ENCODE measurements at regions not wholly inside any gene's neighbourhood (a gene's known extent, or its start where the extent isn't known, plus 50 kb on each side); places are given as distances from the start of the nearest gene placed in this dataset.

GRCh38 chr18:68560128-68560527 lies 154.8 kb downstream of the TMX3 start:
- DNase-seq (ENCODE audit: low read depth in 1 of 2, low spot score in 1 of 2) = no peak
- in situ Hi-C loops (cut with HindIII; ENCODE audit: low pct_unique_long_range_greater_than_20kb, low sequenced_read_pairs) = no loop called here
- no peak for TF ChIP-seq JUND (IDR thresholded peaks at IDR 0.05; ENCODE audit: low read depth)

DNA sequence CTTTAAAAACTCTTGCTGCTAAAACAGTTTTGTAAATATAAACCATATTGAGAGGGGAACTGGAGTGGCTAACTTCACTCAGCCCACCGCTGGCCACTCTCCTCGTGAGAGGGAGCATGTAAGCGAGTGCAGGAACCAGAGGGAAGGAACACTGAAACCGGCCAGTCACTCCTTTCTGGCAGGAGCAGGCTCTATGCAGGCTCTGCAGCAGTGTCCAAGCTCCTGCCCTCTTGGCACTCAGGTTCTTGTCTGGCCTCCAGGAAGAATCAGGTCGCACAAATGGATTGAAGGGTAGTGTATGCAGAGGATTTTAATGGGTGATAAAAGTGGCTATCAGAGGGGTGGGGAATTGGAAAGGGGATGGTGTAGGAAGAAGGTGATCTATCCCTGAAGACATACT lies 157.7 kb downstream of the TMX3 start:
- DNase-seq (ENCODE audit: low read depth in 1 of 2, low spot score in 1 of 2) = no peak
- TF ChIP-seq JUND (IDR thresholded peaks at IDR 0.05; ENCODE audit: low read depth) = no peak
- in situ Hi-C loops (cut with HindIII; ENCODE audit: low pct_unique_long_range_greater_than_20kb, low sequenced_read_pairs) = no loop called here

GRCh38 chr18:68555879-68556301 lies 159.0 kb downstream of the TMX3 start:
- in situ Hi-C loops (cut with HindIII; ENCODE audit: low pct_unique_long_range_greater_than_20kb, low sequenced_read_pairs) = no loop called here
- no peak for TF ChIP-seq JUND (IDR thresholded peaks at IDR 0.05; ENCODE audit: low read depth)
- no peak for DNase-seq (ENCODE audit: low read depth in 1 of 2, low spot score in 1 of 2)

- DNase-seq (ENCODE audit: low read depth in 1 of 2, low spot score in 1 of 2) = no peak
- no peak for TF ChIP-seq JUND (IDR thresholded peaks at IDR 0.05; ENCODE audit: low read depth)
- in situ Hi-C loops (cut with HindIII; ENCODE audit: low pct_unique_long_range_greater_than_20kb, low sequenced_read_pairs) = no loop called here
These were observed 165.7 kb downstream of the TMX3 start for GRCh38 chr18:68548904-68549870.

DNA sequence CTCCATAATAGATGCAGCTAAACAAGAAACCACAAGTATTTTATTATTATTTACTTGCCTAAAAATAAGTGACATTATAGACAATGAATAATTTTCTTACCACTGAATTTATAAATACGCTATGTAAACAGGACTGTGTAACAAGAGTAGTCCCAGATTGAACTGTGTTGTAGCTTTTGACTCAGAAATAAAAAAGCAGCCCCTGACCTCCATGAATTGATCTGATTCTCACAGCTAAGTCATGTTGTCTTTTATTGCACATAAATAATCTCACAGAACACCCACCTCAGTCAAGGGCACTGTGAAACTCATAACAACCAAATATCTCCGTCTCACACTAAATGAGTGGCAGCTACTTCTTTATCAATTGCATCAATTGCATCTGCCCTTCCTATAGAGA lies 171.6 kb downstream of the TMX3 start:
- TF ChIP-seq JUND (IDR thresholded peaks at IDR 0.05; ENCODE audit: low read depth) = no peak
- in situ Hi-C loops (cut with HindIII; ENCODE audit: low pct_unique_long_range_greater_than_20kb, low sequenced_read_pairs) = no loop called here
- DNase-seq (ENCODE audit: low read depth in 1 of 2, low spot score in 1 of 2) = no peak

GRCh38 chr18:68542846-68543245 lies 172.1 kb downstream of the TMX3 start:
- DNase-seq (ENCODE audit: low read depth in 1 of 2, low spot score in 1 of 2) = no peak
- in situ Hi-C loops (cut with HindIII; ENCODE audit: low pct_unique_long_range_greater_than_20kb, low sequenced_read_pairs) = no loop called here
- no peak for TF ChIP-seq JUND (IDR thresholded peaks at IDR 0.05; ENCODE audit: low read depth)

DNA sequence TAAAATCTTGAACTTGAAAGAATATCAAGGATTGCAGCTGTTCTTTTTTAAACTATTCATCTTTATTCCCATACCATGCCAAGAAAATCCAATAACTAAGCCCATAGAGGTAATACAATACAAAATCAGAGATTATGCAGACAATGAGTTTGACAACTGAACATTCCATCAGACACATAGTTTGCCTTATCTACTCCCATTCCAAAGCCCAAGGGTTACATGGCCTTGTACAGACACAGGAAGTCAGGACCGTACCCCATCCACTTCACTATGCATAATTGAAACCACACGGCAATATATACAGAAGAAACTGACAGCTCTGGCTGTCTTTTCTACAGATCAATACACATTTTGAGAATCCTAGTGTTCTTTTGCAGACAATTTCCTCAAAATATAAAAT lies 181.3 kb downstream of the TMX3 start:
- no peak for TF ChIP-seq JUND (IDR thresholded peaks at IDR 0.05; ENCODE audit: low read depth)
- no peak for DNase-seq (ENCODE audit: low read depth in 1 of 2, low spot score in 1 of 2)
- in situ Hi-C loops (cut with HindIII; ENCODE audit: low pct_unique_long_range_greater_than_20kb, low sequenced_read_pairs) = no loop called here

GRCh38 chr18:68532328-68532885 lies 182.5 kb downstream of the TMX3 start:
- DNase-seq (ENCODE audit: low read depth in 1 of 2, low spot score in 1 of 2) = no peak
- in situ Hi-C loops (cut with HindIII; ENCODE audit: low pct_unique_long_range_greater_than_20kb, low sequenced_read_pairs) = no loop called here
- no peak for TF ChIP-seq JUND (IDR thresholded peaks at IDR 0.05; ENCODE audit: low read depth)

DNA sequence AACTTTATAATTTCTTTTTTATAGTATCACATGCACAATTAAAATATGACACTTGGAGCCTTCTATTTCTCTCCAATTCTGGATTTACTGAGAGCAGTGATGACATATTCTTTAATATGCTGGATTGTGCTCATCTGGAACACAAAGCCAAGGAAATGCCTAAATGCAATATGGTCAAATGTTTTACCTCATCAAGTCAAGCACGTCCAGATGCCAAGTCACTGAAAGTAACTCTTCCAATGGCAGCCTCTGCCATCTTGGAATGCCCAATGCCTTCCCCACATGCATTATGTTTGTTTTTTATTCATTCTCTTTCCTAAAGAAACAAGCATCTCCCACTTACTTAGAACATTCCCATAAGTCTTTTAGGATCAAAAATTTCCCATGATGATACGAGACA lies 189.8 kb downstream of the TMX3 start:
- no peak for DNase-seq (ENCODE audit: low read depth in 1 of 2, low spot score in 1 of 2)
- in situ Hi-C loops (cut with HindIII; ENCODE audit: low pct_unique_long_range_greater_than_20kb, low sequenced_read_pairs) = no loop called here
- no peak for TF ChIP-seq JUND (IDR thresholded peaks at IDR 0.05; ENCODE audit: low read depth)

- no peak for TF ChIP-seq JUND (IDR thresholded peaks at IDR 0.05; ENCODE audit: low read depth)
- no peak for DNase-seq (ENCODE audit: low read depth in 1 of 2, low spot score in 1 of 2)
- in situ Hi-C loops (cut with HindIII; ENCODE audit: low pct_unique_long_range_greater_than_20kb, low sequenced_read_pairs) = no loop called here
These were observed 194.4 kb downstream of the TMX3 start for GRCh38 chr18:68520406-68521075.

DNA sequence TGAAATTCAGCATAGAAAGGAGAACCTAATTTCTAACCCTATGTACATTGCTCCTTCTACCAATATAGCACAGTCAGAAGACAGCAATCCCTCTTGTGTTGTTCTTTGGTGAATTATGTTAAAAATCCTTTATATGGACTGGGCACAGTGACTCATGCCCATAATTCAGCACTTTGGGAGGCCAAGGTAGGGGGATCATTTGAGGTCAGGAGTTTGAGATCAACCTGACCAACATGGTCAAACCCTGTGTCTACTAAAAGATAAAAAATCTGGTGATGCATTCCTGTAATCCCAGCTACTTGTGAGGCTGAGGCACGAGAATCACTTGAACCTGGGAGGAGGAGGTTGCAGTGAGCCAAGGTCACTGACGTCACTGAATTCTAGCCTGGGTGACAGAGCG lies 195.6 kb downstream of the TMX3 start:
- in situ Hi-C loops (cut with HindIII; ENCODE audit: low pct_unique_long_range_greater_than_20kb, low sequenced_read_pairs) = no loop called here
- no peak for TF ChIP-seq JUND (IDR thresholded peaks at IDR 0.05; ENCODE audit: low read depth)
- DNase-seq (ENCODE audit: low read depth in 1 of 2, low spot score in 1 of 2) = no peak

DNA sequence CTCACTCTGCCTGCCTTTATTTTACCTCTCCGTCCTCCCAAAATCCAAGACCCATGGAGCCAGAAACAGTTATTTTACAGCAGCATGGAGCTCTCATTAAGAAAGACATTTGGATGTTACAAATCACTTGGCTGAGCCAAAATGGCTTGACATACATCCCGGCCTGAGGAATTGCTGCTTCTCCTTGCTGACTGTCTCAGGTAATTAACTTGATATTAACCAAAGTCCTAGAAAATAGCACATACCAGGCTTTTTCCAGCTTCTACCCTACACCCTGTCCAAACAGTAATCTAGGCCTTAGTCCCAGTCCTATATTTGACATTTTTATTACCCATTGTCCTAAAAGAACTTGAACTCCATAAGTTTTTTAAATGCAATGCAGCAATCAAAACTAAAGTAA lies 205.0 kb downstream of the TMX3 start:
- no peak for DNase-seq (ENCODE audit: low read depth in 1 of 2, low spot score in 1 of 2)
- in situ Hi-C loops (cut with HindIII; ENCODE audit: low pct_unique_long_range_greater_than_20kb, low sequenced_read_pairs) = no loop called here
- TF ChIP-seq JUND (IDR thresholded peaks at IDR 0.05; ENCODE audit: low read depth) = no peak

DNA sequence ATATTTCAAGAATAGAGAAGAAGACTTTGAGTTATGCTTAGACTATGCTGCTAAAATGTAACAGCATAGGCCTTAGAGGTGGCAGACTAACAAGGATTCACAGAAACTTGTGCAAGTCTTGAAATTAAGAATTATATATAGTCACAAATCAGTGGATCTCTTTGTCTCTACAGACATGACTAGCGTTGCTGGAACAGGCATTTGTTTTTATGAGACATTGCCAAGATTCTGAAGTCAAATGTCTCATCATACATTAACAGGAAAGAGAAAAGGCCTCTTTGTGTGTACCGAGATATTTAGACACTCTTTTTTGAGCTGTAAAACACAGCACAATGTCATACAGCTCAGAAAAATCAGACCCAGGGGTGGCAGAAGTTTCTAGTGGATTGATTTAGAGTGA lies 207.1 kb downstream of the TMX3 start:
- no peak for DNase-seq (ENCODE audit: low read depth in 1 of 2, low spot score in 1 of 2)
- no peak for TF ChIP-seq JUND (IDR thresholded peaks at IDR 0.05; ENCODE audit: low read depth)
- in situ Hi-C loops (cut with HindIII; ENCODE audit: low pct_unique_long_range_greater_than_20kb, low sequenced_read_pairs) = no loop called here
